ENCODE measurements at regions not wholly inside any gene's neighbourhood (a gene's known extent, or its start where the extent isn't known, plus 50 kb on each side); places are given as distances from the start of the nearest gene placed in this dataset.

- TF ChIP-seq ZBTB33 (IDR thresholded peaks at IDR 0.05; ENCODE audit: borderline replicate concordance, low read depth) (no peak), TAF1 (IDR thresholded peaks at IDR 0.05; ENCODE audit: borderline replicate concordance, low read depth, low read length) (no peak)
Observed at GRCh38 chr2:155363349-155363888, 664.9 kb downstream of the KCNJ3 start (continued).

GRCh38 chr2:155357172-155357571, 658.7 kb downstream of the KCNJ3 start:
- Histone ChIP-seq H3K79me2 (ENCODE audit: insufficient read depth) (no peaks in the 10 kb centered on the region), H3K4me2 (no peak overlapping the region), H3K4me3 (ENCODE audit: low read depth in 2 of 2, low read length in 1 of 2) (no peak overlapping the region), H3K36me3 (replicated peaks in 1 of 2; ENCODE audit: control insufficient read depth in 1 of 2, insufficient read depth in 2 of 2, low read length in 1 of 2) (no peaks in the 10 kb centered on the region), H3K9ac (no peak overlapping the region), H3F3A (replicated peaks; ENCODE audit: insufficient read depth) (no peaks in the 10 kb centered on the region), H2AFZ (ENCODE audit: low read depth) (no peak overlapping the region), H3K9me2 (no peaks in the 10 kb centered on the region), H4K20me1 (ENCODE audit: insufficient read depth) (no peaks in the 10 kb centered on the region), H3K27me3 (ENCODE audit: insufficient read depth) (no peaks in the 10 kb centered on the region), H3K9me3 (no peaks in the 10 kb centered on the region), H3K4me1 (ENCODE audit: control insufficient read depth in 1 of 2, insufficient read depth in 2 of 2, low read depth in 1 of 2, low read length in 1 of 2) (no peaks in the 10 kb centered on the region), H3K27ac (ENCODE audit: low read depth in 2 of 2, low read length in 1 of 2) (no peak overlapping the region)
- TF ChIP-seq EZH2phosphoT487 (IDR thresholded peaks at IDR 0.05; ENCODE audit: borderline replicate concordance, low read depth) (no peak), MAX (IDR thresholded peaks at IDR 0.05; ENCODE audit: low read depth) (no peak), POLR2AphosphoS5 (IDR thresholded peaks at IDR 0.05; ENCODE audit: low read depth, low read length) (no peak), ZBTB33 (IDR thresholded peaks at IDR 0.05; ENCODE audit: borderline replicate concordance, low read depth) (no peak), RXRA (IDR thresholded peaks at IDR 0.05; ENCODE audit: borderline replicate concordance, low read depth) (no peak), NRF1 (IDR thresholded peaks at IDR 0.05; ENCODE audit: low read depth, low read length) (no peak)
- 0% methylated on average over 1 of the region's 1 CpG for WGBS (ENCODE audit: low lambda C conversion rate)
- ChIA-PET CTCF (interaction anchor here (1.1 kb wide), 1 partner anchor 20 kb away, joined by 3 read pairs; no protein-coding TSS in a partner anchor), POLR2A (no interaction called here)
- no peak for DNase-seq

- H3K79me2 ChIP-seq (ENCODE audit: insufficient read depth), result no peaks in the 10 kb centered on the region
- H3K9me2 ChIP-seq, result no peaks in the 10 kb centered on the region
- CTCF ChIA-PET, result interaction anchor here (1.1 kb wide), 1 partner anchor 21 kb away, joined by 3 read pairs; no protein-coding TSS in a partner anchor
- H3K4me2 ChIP-seq, result no peak overlapping the region
- no peaks in the 10 kb centered on the region for H4K20me1 ChIP-seq (ENCODE audit: insufficient read depth)
- no peaks in the 10 kb centered on the region for H3K9me3 ChIP-seq
- no peak overlapping the region for H2AFZ ChIP-seq (ENCODE audit: low read depth)
- WGBS (ENCODE audit: low lambda C conversion rate), result 8% methylated on average over 1 of the region's 1 CpG
- H3K4me1 ChIP-seq (ENCODE audit: control insufficient read depth in 1 of 2, insufficient read depth in 2 of 2, low read depth in 1 of 2, low read length in 1 of 2), result no peaks in the 10 kb centered on the region
- no peak for DNase-seq
- no peak overlapping the region for H3K9ac ChIP-seq
- no peaks in the 10 kb centered on the region for H3K36me3 ChIP-seq (replicated peaks in 1 of 2; ENCODE audit: control insufficient read depth in 1 of 2, insufficient read depth in 2 of 2, low read length in 1 of 2)
- no peak overlapping the region for H3K4me3 ChIP-seq (ENCODE audit: low read depth in 2 of 2, low read length in 1 of 2)
- no peak overlapping the region for H3K27ac ChIP-seq (ENCODE audit: low read depth in 2 of 2, low read length in 1 of 2)
- H3F3A ChIP-seq (replicated peaks; ENCODE audit: insufficient read depth), result no peaks in the 10 kb centered on the region
- H3K27me3 ChIP-seq (ENCODE audit: insufficient read depth), result no peaks in the 10 kb centered on the region
- POLR2A ChIA-PET, result no interaction called here
- no peak for TF ChIP-seq IRF3 (IDR thresholded peaks at IDR 0.05; ENCODE audit: low read depth, low read length)
- no peak for TF ChIP-seq USF1 (IDR thresholded peaks at IDR 0.05; ENCODE audit: borderline replicate concordance, low read depth)
- no peak for TF ChIP-seq CHD2 (IDR thresholded peaks at IDR 0.05; ENCODE audit: low read length, partially characterized antibody)
- TF ChIP-seq ELF1 (IDR thresholded peaks at IDR 0.05), result no peak
- TF ChIP-seq NRF1 (IDR thresholded peaks at IDR 0.05; ENCODE audit: low read depth, low read length), result no peak
- no peak for TF ChIP-seq GATA2 (CRISPR knock-in tag; IDR thresholded peaks at IDR 0.05)
- no peak for TF ChIP-seq RCOR1 (IDR thresholded peaks at IDR 0.05; ENCODE audit: low read length)
- no peak for TF ChIP-seq MEF2A (IDR thresholded peaks at IDR 0.05; ENCODE audit: borderline replicate concordance, low read depth)
- TF ChIP-seq JUND (IDR thresholded peaks at IDR 0.05), result no peak
- TF ChIP-seq TCF12 (IDR thresholded peaks at IDR 0.05), result no peak
- no peak for TF ChIP-seq RFX5 (IDR thresholded peaks at IDR 0.05; ENCODE audit: low read length)
- TF ChIP-seq FOXJ3 (CRISPR knock-in tag; IDR thresholded peaks at IDR 0.05), result no peak
- no peak for TF ChIP-seq PBX3 (IDR thresholded peaks at IDR 0.05)
- TF ChIP-seq FOXM1 (IDR thresholded peaks at IDR 0.05; ENCODE audit: low read depth), result no peak
Observed at GRCh38 chr2:155356250-155356649, 657.8 kb downstream of the KCNJ3 start.
